IMR-90 (cell line): ENCODE measurements at regions not wholly inside any gene's neighbourhood (a gene's known extent, or its start where the extent isn't known, plus 50 kb on each side); places are given as distances from the start of the nearest gene placed in this dataset.

Experiments
- ATAC-seq: fragments of 200-7000 bp; cut with Tn5 transposase; 2 replicates; pipeline ENCODE4 v1.9.1; 2020; ENCODE audit warnings: low read depth, mild to moderate bottlenecking, moderate library complexity
- BruUV-seq: library from RNA; stranded (reverse); fragments of 400-500 nt; replicated peaks from 2 replicates; lab custom pipeline; 2021; lab: Mats Ljungman, UMichigan
- CTCF ChIA-PET: fragments of 300-600 bp; formaldehyde crosslinking; extraction: SDS; loops from one replicate; lab custom pipeline; 2021; ENCODE audit warnings: antibody characterized with exemption; lab: Yijun Ruan, JAX
- POLR2A ChIA-PET: fragments of 300-600 bp; sonication (Branson Sonifier 250); formaldehyde crosslinking; loops from one replicate; lab custom pipeline; 2022; ENCODE audit warnings: antibody characterized with exemption; ENCODE audit not compliant: unreplicated experiment; lab: Charles Lee
- DNase-seq: peaks from one replicate; pipeline ENCODE4 v3.0.0; 2013
- H2AFZ ChIP-seq: replicated peaks from 2 replicates; pipeline ENCODE3; 2013; ENCODE audit warnings: low read length, mild to moderate bottlenecking; ENCODE audit not compliant: poor library complexity
- H2AK5ac ChIP-seq: 2 replicates; pipeline ENCODE4 v1.6.1; 2013; ENCODE audit warnings: low read depth, low read length, inconsistent platforms
- H2AK9ac ChIP-seq: replicated peaks from 2 replicates; pipeline ENCODE3; 2013; ENCODE audit warnings: mild to moderate bottlenecking, low read depth, low read length, moderate library complexity; ENCODE audit not compliant: poor library complexity
- H2BK120ac ChIP-seq: 2 replicates; pipeline ENCODE4 v1.6.1; 2013; ENCODE audit warnings: low read depth, low read length, inconsistent platforms
- H2BK15ac ChIP-seq: 3 replicates; pipeline ENCODE4 v1.6.1; 2013; ENCODE audit warnings: low read depth, low read length, inconsistent platforms
- H2BK20ac ChIP-seq: 2 replicates; pipeline ENCODE4 v1.6.1; 2013; ENCODE audit warnings: low read depth, mild to moderate bottlenecking, inconsistent platforms, low read length, moderate library complexity
- H2BK5ac ChIP-seq: 2 replicates; pipeline ENCODE4 v1.6.1; 2013; ENCODE audit warnings: mild to moderate bottlenecking, low read depth, low read length, inconsistent platforms; ENCODE audit not compliant: poor library complexity, severe bottlenecking
- H3K14ac ChIP-seq: replicated peaks from 2 replicates; pipeline ENCODE4 v1.6.1; 2013; ENCODE audit warnings: low read depth, low read length, inconsistent platforms
- H3K18ac ChIP-seq: 2 replicates; pipeline ENCODE4 v1.6.1; 2013; ENCODE audit warnings: low read depth, low read length, control low read depth
- H3K23ac ChIP-seq: 2 replicates; pipeline ENCODE4 v1.6.1; 2013; ENCODE audit warnings: low read depth, low read length, inconsistent platforms
- H3K27ac ChIP-seq: 2 replicates; pipeline ENCODE4 v1.5.1; 2013; ENCODE audit warnings: mild to moderate bottlenecking, control low read depth, low read length; ENCODE audit not compliant: insufficient read depth
- H3K27me3 ChIP-seq: 2 replicates; pipeline ENCODE4 v1.6.1; 2013; ENCODE audit warnings: low read length; ENCODE audit not compliant: control insufficient read depth, insufficient read depth
- H3K36me3 ChIP-seq: 2 replicates; pipeline ENCODE4 v1.6.1; 2013; ENCODE audit warnings: low read length, mixed read lengths; ENCODE audit not compliant: control insufficient read depth, insufficient read depth
- H3K4ac ChIP-seq: 2 replicates; pipeline ENCODE4 v1.6.1; 2013; ENCODE audit warnings: low read depth, low read length, inconsistent platforms
- H3K4me1 ChIP-seq: 2 replicates; pipeline ENCODE4 v1.6.1; 2013; ENCODE audit warnings: low read length, mixed read lengths; ENCODE audit not compliant: control insufficient read depth, insufficient read depth
- H3K4me2 ChIP-seq: 2 replicates; pipeline ENCODE4 v1.6.1; 2013; ENCODE audit warnings: low read depth, mild to moderate bottlenecking, control low read depth, low read length, moderate library complexity
- H3K4me3 ChIP-seq: 2 replicates; pipeline ENCODE4 v1.5.1; 2013; ENCODE audit warnings: low read depth, mild to moderate bottlenecking, control low read depth, low read length, moderate library complexity; ENCODE audit not compliant: insufficient read depth
- H3K56ac ChIP-seq: 2 replicates; pipeline ENCODE4 v1.6.1; 2013; ENCODE audit warnings: low read length, inconsistent platforms; ENCODE audit not compliant: insufficient read depth; ENCODE audit errors: extremely low read depth
- H3K79me1 ChIP-seq, 2 experiments: 2 replicates each; pipeline ENCODE4 v1.6.1; 2013; ENCODE audit warnings: low read length in 2 of 2, inconsistent platforms in 1 of 2, low read depth in 1 of 2
- H3K9ac ChIP-seq: 2 replicates; pipeline ENCODE4 v1.6.1; 2013; ENCODE audit warnings: low read depth, low read length, control low read depth
- H3K9me1 ChIP-seq: 2 replicates; pipeline ENCODE4 v1.6.1; 2013; ENCODE audit warnings: low read length, inconsistent platforms; ENCODE audit not compliant: insufficient read depth
- H3K9me3 ChIP-seq: 2 replicates; pipeline ENCODE4 v1.6.1; 2013; ENCODE audit warnings: low read length; ENCODE audit not compliant: control insufficient read depth, insufficient read depth
- H4K20me1 ChIP-seq: 2 replicates; pipeline ENCODE4 v1.6.1; 2013; ENCODE audit warnings: low read length, inconsistent platforms; ENCODE audit not compliant: insufficient read depth
- H4K5ac ChIP-seq: 2 replicates; pipeline ENCODE4 v1.6.1; 2013; ENCODE audit warnings: mild to moderate bottlenecking, low read depth, low read length, control low read depth
- H4K8ac ChIP-seq, 2 experiments: 2 replicates each; pipeline ENCODE4 v1.6.1; 2013; ENCODE audit warnings: low read depth in 2 of 2, low read length in 2 of 2, control low read depth in 1 of 2, inconsistent platforms in 1 of 2
- H4K91ac ChIP-seq: 2 replicates; pipeline ENCODE4 v1.6.1; 2013; ENCODE audit warnings: low read depth, low read length, inconsistent platforms; ENCODE audit not compliant: insufficient read depth
- BHLHE40 ChIP-seq: fragments of 150-350 bp; IDR thresholded peaks from 2 replicates; pipeline ENCODE4 v1.6.1; 2016; ENCODE audit warnings: mild to moderate bottlenecking, low read depth, low read length
- FOS ChIP-seq: fragments of 150-350 bp; IDR thresholded peaks from 2 replicates; pipeline ENCODE4 v1.6.1; 2016; ENCODE audit warnings: low read depth, low read length
- NFE2L2 ChIP-seq: fragments of 150-350 bp; IDR thresholded peaks from 2 replicates; pipeline ENCODE4 v1.6.1; 2016; ENCODE audit warnings: low read depth, mild to moderate bottlenecking, low read length
- RFX5 ChIP-seq: IDR thresholded peaks from 2 replicates; pipeline ENCODE4 v1.8.0; 2012; ENCODE audit warnings: low read depth, mild to moderate bottlenecking, low read length, moderate library complexity
- WGBS, 2 experiments: methylation state at CpG; one replicate each; pipeline versions ENCODE4 v1.1.5 to v1.1.7; 2013; ENCODE audit warnings: missing lambda C conversion rate in 2 of 2; ENCODE audit not compliant: insufficient read length in 1 of 2; ENCODE audit errors: extremely low coverage in 2 of 2; 5-methylcytosine and 5-hydroxymethylcytosine counted together
- dilution Hi-C: fragments of 300-500 bp; cut with HindIII; formaldehyde crosslinking; loops from one replicate; pipeline ENCODE4 v1.14.3; 2018; ENCODE audit warnings: low sequenced_read_pairs; ENCODE audit not compliant: unreplicated experiment
- in situ Hi-C: fragments of 300-500 bp; cut with MboI; formaldehyde crosslinking; loops from 3 replicates; pipeline ENCODE4 v1.14.3; 2019; ENCODE audit warnings: low sequenced_read_pairs, inconsistent platforms, mixed read lengths
- intact Hi-C: fragments of 100-400 bp; cut with micrococcal nuclease; formaldehyde crosslinking; loops from 2 replicates; pipeline ENCODE4 v1.10.0; 2022
- TF ChIP-seq, protein P1 (sequence below): fragments of 150-350 bp; IDR thresholded peaks from 2 replicates; pipeline ENCODE4 v1.6.1; 2017; ENCODE audit warnings: mild to moderate bottlenecking, antibody characterized with exemption, low read length, low read depth

DNA sequence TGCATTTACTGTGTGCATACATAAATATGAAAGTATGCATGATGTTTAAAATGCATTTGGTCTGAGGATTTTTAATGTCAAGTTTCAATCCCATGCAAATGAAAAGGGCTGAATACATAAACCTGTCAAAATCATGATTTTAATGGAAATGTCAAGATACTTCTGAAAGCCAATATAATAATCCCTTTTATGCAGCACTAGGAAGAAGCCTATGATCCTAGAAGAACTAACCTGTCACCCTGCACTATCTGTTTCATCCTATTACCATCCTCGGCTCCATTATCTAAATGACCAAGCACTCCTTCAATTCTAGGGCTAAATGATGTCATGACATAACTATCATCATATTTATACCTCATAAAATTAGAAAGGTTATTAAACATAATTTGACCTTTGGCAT, 2229.4 kb upstream of the WWC1 start:
- ATAC-seq (no peak), DNase-seq (no peak)
- no peaks in the 10 kb centered on the region for H3K27me3 ChIP-seq
- dilution Hi-C loops = no loop called here
- no peak for TF ChIP-seq RFX5
- TF ChIP-seq FOS = no peak
- no peak for TF ChIP-seq BHLHE40
- TF ChIP-seq NFE2L2 = no peak
- TF ChIP-seq, protein P1, sequence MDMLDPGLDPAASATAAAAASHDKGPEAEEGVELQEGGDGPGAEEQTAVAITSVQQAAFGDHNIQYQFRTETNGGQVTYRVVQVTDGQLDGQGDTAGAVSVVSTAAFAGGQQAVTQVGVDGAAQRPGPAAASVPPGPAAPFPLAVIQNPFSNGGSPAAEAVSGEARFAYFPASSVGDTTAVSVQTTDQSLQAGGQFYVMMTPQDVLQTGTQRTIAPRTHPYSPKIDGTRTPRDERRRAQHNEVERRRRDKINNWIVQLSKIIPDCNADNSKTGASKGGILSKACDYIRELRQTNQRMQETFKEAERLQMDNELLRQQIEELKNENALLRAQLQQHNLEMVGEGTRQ = no peak
- H2BK5ac ChIP-seq = no peak overlapping the region
- no peaks in the 10 kb centered on the region for H4K20me1 ChIP-seq
- POLR2A ChIA-PET = no interaction called here
- BruUV-seq = no TSS peak
- H3K4me3 ChIP-seq = no peak overlapping the region
- no peak overlapping the region for H3K18ac ChIP-seq
- H4K8ac ChIP-seq = no peak overlapping the region
- intact Hi-C loops = no loop called here
- H3K36me3 ChIP-seq = no peaks in the 10 kb centered on the region
- no peak overlapping the region for H2BK15ac ChIP-seq
- no peak overlapping the region for H3K14ac ChIP-seq
- CTCF ChIA-PET = no interaction called here
- H3K4me2 ChIP-seq = no peak overlapping the region
- no peak overlapping the region for H2BK20ac ChIP-seq
- no peaks in the 10 kb centered on the region for H3K9me1 ChIP-seq
- H2AK9ac ChIP-seq = no peak overlapping the region
- H2AK5ac ChIP-seq = no peak overlapping the region
- no peak overlapping the region for H3K23ac ChIP-seq
- no peak overlapping the region for H4K91ac ChIP-seq
- H3K9ac ChIP-seq = no peak overlapping the region
- no peak overlapping the region for H2AFZ ChIP-seq
- H3K79me1 ChIP-seq = no peaks in the 10 kb centered on the region
- no peak overlapping the region for H2BK120ac ChIP-seq
- peaks cover 3% of the 10 kb centered on the region; the same call in 1 of the 2 replicates for H3K9me3 ChIP-seq
- no peak overlapping the region for H3K27ac ChIP-seq
- in situ Hi-C loops = no loop called here
- H3K4me1 ChIP-seq = no peaks in the 10 kb centered on the region
- no CpG with 5 or more reads among the region's 1 CpG for WGBS, 2 experiments
- H3K56ac ChIP-seq = no peak overlapping the region
- no peak overlapping the region for H4K5ac ChIP-seq
- H3K4ac ChIP-seq = no peak overlapping the region
